ENCODE measurements at regions not wholly inside any gene's neighbourhood (a gene's known extent, or its start where the extent isn't known, plus 50 kb on each side); places are given as distances from the start of the nearest gene placed in this dataset.

DNA sequence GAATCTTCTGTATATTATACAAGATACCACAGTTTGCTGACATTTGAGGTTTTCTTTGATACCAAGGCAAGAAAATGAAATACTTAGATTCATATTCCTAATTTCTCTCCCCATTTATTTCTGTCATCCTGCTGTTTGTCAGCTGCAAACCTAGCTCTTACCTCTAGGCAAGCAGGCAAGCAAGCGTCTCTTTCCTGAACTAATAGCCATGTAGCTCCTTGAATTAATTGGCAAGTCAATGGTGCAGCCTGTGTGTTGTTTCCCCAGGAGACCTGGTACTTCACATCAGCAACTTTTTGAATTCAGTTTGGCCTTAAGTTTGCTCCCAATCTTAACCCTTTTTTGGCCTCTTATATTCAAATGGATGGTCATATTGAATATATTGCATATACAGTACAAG is 573.6 kb upstream of the ARRDC3 start:
- TF ChIP-seq, protein P1, sequence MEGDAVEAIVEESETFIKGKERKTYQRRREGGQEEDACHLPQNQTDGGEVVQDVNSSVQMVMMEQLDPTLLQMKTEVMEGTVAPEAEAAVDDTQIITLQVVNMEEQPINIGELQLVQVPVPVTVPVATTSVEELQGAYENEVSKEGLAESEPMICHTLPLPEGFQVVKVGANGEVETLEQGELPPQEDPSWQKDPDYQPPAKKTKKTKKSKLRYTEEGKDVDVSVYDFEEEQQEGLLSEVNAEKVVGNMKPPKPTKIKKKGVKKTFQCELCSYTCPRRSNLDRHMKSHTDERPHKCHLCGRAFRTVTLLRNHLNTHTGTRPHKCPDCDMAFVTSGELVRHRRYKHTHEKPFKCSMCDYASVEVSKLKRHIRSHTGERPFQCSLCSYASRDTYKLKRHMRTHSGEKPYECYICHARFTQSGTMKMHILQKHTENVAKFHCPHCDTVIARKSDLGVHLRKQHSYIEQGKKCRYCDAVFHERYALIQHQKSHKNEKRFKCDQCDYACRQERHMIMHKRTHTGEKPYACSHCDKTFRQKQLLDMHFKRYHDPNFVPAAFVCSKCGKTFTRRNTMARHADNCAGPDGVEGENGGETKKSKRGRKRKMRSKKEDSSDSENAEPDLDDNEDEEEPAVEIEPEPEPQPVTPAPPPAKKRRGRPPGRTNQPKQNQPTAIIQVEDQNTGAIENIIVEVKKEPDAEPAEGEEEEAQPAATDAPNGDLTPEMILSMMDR (IDR thresholded peaks at IDR 0.05; ENCODE audit: low read depth, low read length) = no peak
- no peak for TF ChIP-seq EZH2phosphoT487 (IDR thresholded peaks at IDR 0.05; ENCODE audit: low read depth)

Data from OCI-LY3 (cell line).